GM21717 (cell line): ENCODE measurements at regions not wholly inside any gene's neighbourhood (a gene's known extent, or its start where the extent isn't known, plus 50 kb on each side); places are given as distances from the start of the nearest gene placed in this dataset.

Experiments
- ATAC-seq: cut with Tn5 transposase; IDR thresholded peaks from one replicate; pipeline ENCODE4 v1.9.1; 2021; ENCODE audit warnings: mild to moderate bottlenecking, moderate library complexity; ENCODE audit not compliant: unreplicated experiment

DNA sequence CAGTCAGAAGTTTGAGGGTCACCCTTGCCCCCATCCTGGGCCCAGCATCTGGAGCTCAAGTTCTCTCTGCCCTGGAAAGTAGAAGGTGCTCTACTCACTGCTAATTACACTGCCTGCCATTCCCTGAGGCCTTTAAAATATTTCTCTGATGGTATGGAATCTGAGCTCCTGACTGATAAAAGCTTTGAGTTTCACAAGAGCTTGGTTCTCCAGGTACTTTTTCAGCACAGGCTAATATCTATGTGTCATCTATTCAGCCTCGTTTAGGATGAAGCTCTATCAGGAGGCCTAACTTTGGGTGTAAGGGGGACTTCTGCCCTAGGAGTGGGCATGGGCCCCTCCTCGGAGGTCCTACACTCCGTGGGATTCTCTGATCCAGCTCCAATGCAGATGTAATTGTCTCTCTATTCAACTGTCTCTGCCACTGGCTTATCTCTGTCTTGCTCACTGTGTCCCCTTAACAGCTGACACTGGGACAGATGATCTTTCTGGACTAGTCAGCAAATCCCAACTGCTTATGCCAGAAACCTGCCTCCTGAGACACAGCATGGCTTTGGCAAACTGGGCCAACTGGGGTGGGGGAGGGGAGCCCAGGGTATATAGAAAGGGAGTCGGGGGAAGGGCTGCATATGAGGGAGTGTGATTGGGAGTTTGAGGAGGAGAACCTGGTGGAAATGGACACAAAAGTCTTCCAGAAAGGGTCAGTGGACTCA, 104.2 kb upstream of the GADD45A start:
- no peak for ATAC-seq

DNA sequence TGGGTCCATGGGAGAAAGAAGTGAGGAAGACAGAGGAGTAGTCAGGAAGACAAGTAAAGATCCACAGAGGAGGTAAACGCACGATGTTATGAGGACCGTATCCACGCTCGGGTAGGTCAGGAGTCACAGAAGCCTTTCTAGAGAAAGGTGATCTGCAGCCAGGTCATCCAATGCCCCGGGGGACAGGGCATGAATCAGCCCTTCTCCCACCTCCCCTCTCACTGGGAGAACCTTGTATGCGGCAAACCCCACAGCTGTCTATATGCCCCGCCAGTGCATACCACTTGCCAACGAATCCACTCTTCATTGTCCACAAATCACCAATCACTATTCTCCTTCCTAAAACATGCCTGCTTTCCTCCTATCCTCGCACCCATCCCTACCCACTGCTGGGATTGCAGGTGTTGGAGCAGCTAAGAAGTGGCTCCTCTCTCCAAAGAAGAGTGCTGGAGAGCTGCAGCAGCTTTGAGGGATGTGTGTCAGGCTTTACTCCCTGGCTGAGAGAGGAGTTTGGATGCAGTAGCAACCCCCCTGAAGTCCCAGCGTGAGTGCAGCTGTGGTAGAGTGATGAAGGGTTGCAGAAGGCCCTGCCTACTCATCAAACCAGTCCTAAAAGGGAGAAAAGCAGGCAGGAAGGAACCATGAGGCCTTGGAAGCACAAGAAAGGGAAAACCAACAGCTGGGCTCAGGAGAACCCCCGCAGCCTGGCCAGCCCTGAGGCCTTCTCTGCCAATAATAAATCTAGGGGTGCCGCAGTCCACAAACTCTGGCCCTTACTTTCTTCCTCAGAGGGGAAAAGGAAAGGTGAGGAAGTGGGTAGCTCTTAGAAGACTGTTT, 102.2 kb upstream of the GADD45A start:
- no peak for ATAC-seq

DNA sequence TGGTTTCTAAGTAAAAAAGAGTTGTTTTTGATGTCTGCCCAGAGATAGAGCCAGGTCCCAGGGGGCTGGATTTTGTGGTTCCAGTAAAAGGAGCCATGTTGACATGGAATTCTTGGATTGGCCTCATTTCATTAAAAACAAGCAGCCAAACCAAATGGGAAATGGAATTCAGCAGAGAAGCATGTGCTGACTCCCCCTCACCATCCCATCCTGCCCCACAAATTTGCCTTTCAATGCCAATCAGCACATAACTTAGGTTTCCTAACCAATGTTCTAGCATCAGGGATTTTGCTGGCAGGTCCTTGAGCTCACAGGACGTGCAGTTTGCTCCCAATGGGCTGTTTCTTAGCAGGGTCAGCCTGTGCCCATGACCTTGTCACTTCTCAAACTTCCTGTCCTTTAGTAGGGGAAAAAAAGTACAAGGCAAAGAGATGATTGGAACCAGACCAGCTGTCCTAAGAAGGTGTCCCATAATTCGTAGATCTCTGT, 101.5 kb upstream of the GADD45A start:
- no peak for ATAC-seq

DNA sequence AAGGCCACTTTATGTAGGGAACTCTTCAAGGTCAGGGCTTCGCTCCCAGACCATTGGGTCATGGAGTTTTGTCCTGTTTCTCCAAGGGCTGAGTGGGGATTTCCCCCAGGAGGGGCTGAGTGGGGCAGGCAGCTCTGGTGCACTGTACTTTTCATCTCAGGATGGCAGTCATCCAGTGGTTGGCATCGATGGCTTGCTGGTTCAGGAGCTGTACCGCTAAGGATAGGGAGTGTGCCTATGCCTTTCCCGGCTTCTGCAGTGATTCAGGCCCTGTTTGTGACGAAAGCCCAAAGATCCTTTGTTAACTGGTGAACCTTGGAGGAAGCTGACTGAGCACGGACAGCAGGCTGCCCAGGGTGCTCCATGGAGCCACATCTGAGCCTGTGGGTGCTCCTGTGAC, 100.1 kb upstream of the GADD45A start:
- no peak for ATAC-seq

DNA sequence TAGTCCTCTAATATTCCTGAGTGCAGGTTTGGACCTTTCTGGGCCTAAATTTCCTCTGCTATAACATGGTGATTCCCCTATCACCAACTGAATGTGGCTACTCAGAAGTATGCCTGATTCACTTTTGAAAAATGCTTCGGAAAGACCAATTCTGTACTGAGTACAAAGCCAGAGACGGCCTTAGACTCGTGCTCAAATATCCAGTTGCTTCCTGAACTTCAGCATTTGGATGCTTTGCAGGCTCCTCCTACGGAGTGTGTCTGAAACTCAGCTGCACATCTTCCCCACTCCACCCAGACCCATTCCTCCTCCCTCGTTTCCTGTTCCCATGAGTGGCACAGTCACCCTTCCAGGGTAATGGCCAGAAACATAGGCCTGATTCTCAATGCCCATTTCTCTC, 98.4 kb upstream of the GADD45A start:
- no peak for ATAC-seq

DNA sequence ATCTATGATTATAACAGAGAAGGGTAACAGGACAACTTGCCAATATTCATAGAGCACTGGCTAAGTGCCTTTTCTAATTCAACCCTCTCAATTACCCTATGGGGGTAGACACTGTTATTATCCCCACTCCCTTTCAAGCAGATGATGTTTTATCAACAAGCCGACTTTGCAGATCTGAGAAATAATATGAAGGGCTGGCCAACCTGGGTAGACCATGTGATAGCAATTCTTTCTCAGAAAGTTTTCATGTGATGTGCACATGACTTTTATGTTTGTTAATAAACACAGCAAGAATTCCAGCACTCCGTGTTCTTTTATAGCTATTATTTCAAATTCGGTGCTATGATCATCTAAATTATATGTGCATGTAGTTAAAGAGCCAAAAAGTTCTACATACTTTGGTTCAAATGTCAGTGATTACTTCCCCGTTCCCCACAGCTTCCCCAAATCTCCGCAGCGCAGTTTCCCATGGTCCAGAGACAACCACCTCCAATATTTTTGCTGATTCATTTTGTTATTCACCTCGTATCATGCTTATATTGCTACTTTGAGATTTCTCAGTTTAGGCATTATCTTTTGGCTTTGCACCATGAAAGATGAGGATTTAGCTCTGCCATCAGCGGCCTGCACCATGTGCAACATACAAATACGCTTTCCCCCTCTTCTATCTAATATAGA, 96.7 kb upstream of the GADD45A start:
- no peak for ATAC-seq

DNA sequence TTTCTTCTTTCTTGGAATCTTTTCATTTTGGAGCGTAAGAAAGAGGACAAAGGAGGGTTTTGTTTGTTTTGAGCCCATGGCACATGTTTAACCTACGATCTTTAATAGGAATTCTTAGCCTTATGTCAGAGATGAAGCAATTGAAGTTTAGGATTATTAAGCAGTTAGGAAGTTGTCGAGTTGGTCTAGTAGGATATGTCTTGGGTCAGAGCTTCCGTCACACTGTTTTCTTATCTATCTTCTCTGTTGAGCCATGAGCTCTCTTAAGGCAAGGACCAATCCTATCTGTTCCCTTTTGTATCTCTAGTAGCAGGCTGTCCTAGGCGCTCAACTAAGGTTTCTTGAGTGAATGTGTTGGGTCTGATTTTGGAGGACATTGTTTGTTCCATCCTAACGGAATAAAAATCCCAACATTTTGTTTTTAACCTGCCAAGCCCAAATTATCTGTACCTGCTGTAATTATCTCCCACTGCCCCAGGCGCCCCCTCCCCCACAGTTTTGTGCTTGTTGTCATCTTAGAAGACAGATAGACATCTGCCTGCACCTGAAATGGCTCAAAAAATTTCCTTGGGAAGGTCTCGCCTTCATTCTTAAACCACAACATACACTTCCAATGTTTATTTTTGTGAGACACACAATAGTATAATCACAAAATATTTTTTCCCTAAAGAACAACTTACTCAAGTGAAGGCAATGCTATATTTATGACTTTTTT, 95.3 kb upstream of the GADD45A start:
- no peak for ATAC-seq

DNA sequence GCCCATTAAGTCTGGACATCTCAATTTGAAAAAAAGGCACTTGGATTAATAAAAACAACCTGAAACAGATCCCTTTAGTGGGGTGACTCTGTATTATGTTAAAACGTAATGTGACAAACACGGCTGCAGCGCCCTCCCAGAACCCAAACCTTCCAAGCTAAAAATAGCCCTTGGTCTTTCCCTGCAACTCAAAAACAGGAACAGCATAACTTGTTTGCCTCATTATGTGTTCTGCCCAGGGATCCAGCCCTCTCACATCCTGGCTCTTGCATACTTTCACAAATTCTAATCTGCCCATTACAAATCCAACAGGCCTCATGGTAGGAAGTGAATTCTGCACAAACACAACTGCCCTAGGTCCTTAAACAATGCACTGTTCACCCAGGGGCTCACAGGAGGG, 94.7 kb upstream of the GADD45A start:
- ATAC-seq: no peak

DNA sequence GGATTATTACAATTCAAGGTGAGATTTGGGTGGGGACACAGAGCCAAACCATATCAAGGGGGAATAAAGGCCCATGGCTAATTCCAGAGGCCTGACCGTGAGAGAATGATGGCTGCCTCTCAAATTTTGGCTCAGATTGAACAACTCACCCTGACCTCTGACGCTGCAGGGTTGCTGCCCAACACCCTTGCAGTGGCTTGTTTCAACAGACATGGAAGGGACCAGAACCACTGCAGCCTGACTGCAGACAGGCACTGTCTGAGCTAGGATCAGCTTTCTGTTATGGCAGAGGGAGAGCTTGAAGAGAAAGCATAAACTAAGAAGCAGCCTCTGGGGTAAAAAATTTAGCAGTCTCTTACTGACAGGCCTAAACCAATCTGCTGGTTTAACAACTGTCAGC, 90.2 kb upstream of the GADD45A start:
- no peak for ATAC-seq

DNA sequence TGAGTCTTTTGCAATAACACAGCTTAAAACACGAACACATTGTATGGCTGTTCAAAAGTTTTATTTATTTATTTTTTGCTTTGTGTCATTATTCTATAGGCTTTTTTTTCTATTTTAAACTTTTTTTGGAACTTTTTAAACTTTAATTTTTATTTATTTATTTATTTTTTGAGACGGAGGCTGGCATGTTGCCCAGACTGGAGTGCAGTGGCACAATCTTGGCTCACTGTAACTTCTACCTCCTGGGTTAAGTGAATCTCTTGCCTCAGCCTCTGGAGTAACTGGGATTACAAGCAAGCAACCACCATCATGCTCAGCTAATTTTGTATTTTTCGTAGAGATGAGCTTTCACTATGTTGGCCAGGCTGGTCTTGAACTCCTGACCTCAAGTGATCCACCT, 88.3 kb upstream of the GADD45A start:
- ATAC-seq: no peak

DNA sequence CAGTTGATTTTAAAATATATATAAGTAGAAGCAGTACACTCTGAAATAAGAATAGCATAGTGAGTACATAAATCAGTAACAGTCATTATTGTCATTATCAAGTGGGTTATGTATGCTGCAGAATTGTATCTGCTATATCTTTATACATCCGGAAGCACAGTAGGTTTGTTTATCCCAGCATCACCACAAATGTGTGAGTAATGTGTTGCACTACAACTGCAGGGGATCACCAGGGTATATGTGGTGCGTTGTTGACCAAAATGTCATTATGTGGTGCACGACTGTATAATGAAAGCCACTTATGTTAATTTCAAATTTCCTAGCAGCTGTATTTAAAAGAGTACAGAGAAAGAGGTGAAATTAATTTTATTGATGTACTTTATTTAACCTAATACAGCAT, 87.7 kb upstream of the GADD45A start:
- ATAC-seq: no peak

DNA sequence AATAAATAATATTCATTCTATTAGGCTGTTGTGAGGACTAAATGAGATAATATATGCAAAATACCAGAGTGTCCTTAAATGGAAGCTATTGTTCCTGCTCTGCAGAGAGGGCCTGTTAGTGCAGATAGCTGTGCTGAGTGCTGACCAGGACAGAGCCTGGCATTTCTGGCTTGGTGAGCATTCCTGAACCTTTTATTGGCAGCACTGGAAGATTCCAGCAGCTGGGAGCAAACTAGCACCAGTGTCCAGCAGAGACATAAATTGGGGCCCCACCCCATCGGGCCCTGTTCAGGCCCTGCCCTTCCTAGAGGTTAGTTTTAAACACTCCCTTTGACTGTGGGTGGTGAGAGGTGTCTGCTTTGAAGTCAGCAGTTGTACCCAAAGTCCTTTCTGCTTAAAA, 85.9 kb upstream of the GADD45A start:
- ATAC-seq: no peak

DNA sequence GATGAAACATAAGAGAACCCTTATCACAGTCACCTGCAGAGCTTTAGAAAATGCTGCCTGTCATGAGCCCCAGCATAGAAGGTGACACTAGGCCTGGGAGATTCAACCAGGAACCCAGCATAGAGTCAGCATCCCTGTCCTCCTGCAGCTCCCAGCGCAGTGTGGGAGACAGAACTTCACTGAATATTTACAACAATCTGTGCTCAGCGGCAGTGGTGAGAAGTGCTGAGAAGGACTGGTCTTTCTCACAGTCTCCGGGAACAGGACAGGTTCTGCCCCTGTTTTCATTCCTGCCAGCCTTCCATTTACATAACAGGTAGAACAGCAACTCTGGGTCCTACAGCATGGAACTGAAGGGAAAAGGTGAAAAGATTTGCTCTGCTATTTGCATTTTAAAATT, 83.5 kb upstream of the GADD45A start:
- no peak for ATAC-seq

DNA sequence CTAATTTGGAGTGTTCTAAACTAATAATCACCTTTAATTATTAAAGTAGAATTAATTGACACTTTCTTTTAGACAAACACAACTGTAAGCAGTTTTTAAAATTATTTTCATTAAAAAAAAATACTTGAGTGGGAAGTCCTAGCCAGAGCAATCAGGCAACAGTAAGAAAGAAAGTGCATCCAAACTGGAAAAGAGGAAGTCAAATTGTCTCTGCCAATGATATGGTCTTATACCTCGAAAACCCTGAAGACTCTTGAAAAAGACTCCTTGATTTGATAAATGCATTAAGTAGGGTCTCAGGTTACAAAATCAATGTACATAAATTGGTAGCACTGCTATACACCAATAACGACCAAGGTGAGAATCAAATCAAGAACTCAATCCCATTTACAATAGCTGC, 83.0 kb upstream of the GADD45A start:
- ATAC-seq: no peak

DNA sequence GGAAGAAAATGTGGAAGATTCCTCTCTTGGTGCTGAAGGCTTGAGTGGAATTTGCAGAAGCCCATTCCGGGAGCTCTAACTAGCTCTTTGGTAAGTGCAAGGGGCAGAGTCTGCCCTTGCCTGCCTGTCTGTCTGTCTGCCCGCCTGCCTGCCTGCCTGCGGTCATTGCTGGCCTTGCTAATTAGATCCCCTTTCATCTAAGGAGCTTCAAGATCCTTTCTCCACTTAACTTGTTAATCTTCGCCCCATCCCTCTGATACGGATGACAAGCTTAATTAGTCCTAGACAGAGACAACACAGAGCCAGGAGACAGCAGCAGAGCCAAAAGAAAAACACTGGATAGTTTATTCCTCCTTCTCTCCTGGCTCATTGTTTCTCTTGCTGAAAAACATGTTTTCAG, 80.2 kb upstream of the GADD45A start:
- ATAC-seq: no peak

DNA sequence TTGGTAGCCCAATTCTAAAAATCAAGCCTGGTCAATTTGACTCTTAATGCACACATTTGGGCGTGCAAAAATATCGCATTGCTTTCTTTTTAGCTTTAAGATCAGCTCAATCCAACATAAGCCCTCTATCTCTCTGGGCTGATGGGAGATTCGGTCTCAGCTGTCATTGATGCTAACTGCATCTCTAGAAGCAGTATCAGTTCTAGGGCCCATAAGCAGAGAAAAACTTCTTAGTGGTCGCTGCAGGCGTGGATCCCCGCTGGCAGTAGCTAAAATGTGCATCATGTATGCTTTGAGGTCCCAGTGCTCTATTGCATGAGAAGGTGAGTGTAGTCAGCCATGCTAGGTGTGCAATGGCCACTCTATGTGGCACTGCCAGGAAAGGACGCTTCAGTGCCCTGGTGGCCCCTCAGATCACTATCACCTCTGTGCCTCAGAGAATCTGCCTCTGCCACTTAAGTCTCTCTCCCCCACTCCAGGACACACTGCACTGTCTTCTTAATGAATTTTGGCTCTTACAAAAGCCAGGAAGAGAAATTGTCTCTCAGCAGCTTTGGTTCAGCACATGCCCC, 79.7 kb upstream of the GADD45A start:
- no peak for ATAC-seq

DNA sequence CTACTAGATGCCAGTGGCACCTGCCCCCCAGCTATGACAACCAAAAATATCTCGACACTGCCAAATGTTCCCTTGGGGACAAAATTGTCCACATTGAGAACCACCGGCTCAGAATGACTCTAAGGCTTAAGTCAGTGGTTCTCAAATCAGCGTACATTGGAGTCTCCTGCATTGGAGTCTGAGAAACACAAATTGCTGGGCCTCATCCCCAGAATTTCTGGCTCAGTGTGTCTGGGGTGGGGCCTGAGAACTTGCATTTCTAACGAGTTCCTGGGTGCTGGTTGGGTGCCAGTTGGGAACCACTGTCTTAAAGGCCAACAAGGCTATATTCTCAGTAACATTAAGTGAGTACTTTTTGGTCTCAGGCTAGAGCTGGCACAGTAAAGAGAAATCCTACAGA, 77.7 kb upstream of the GADD45A start:
- ATAC-seq: no peak

DNA sequence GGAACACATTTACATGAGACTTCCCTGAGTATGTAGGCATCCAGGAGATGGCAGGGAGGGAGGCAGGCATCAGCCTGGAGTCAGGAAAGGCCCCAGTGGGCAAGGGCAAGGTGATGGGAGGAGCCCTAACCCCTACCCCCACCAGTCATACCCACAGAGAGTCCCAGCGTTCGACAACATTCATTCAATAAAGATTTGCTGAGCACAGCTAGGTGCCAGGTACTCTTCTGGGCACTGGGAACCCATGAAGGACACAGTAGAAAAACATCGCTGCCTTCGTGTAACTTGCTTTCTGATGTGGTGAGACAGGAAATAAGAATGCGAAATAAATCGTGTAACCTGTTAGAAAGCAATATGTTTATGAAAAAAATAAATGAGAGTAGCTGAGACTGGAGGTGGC, 77.3 kb upstream of the GADD45A start:
- no peak for ATAC-seq

DNA sequence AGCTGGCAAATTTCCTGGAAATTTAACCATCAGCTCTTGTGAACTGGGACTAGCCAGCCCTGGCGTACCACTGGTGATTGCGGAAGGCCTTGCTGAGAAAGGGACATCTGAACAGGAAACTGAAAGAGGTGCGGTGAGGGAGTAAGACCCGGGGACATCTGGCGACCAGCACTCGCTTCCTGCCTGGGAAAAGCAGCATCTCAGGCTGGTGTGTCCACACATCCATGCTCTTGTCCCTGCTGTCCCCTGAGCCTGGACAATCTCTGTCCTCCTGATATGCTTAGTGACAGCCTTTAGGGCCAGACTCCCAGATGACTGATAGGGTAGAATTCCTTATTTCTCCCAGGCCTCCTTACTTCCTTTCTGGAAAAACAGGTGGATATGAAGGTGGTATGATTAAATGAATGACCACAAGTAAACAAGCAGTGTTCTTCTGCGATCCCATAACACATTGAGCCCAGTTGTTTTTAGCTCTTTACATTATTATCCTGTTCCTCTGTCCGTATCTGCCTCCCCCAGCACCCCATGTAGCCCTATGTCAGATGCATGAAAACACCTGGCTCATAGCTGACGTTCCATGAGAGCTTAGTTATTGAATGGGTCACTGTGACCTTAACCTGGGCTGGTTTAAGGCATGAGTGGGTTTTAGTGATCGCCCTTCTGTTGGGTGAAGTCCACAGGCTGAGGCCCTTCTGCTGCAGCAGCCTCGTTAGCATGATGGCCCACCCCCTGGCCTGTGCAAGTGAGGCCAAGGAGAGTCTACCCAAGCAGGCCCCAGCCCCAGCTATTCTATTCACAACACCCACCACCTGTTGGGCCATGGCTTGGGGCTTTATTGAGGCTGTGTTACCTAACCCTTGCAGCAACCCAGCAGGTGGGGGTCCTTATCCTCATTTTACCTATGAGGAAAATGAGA, 76.1 kb upstream of the GADD45A start:
- ATAC-seq: no peak
